Inflammatory macrophage treated with lipopolysaccharide for 4 hours (primary cell): ENCODE measurements at regions not wholly inside any gene's neighbourhood (a gene's known extent, or its start where the extent isn't known, plus 50 kb on each side); places are given as distances from the start of the nearest gene placed in this dataset.

Source experiments
- DNase-seq: peaks from one replicate; pipeline ENCODE4 v3.0.0-alpha.2; 2020

DNA sequence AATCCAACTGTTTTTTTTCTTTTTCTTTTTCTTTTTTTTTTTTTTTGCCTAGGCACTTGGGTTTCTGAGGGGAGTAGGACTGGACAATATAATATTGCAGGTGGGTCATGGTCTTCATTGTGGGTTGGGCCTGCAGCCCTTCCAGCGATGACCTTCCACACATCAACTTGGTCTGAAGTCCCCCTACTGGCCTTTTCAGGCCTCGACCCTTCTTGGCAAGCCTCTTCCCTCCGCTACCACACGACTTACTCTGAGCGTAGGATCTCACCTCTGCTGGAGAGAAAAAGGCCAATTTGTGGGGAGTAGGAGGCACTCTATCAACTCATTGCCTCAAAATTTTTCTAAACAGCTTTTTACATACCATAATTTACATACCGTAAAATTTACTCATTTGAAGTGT is 51.1 kb upstream of the GRIK3 start:
- no peak for DNase-seq

DNA sequence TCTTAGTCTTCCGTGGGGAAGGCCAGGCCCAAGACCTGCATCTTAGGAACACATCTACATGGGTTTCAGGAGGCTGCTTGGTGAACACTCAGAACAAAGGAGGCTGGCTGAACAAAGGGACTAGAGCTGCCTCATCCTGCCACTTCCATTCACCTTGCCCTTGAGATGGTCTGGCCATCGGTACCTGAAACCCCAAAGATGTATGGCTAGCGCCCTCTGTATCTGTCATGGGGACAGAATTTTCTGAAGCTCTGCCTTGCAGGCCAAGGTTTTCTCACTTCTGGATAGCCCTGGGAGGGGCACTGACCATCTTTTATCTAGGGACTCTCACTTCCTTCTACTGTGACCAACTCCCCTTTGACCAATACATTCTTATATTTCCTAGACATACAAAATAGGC is 55.4 kb upstream of the GRIK3 start:
- no peak for DNase-seq

DNA sequence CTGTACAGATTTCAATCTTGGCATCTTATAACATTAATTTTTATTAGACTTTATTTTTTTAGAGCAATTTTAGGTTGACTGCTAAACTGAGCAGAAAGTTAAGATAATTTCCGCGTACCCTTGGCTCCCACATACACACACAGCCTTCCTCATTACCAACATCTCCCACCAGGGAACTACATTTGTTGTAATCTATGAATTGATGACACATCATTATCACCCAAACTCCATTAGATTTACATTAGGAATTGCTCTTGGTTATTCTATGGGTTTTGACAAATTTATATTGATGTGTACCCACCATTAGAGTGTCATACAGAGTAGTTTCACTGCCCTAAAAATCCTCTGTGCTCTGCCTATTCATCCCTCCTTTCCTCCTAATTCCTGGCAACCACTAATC is 56.4 kb upstream of the GRIK3 start:
- DNase-seq = no peak

DNA sequence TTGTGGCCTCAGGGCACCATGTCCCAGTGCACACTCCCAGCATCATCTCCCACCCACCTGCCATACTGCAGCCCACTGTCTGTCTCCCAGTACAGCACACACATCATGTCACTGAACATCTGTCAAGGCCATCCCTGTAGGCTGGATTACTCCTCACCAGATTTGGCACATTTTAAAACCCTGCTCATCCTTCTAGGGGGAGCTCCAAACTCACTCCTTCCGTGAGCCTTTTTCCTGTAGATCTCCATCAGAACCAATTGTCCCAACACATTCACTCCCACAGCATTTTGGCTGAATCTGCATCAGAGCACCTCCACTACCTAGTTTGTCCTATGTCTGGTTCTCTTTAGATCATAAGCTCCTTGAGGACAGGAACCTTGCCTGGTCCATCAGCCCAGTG is 58.6 kb upstream of the GRIK3 start:
- no peak for DNase-seq

DNA sequence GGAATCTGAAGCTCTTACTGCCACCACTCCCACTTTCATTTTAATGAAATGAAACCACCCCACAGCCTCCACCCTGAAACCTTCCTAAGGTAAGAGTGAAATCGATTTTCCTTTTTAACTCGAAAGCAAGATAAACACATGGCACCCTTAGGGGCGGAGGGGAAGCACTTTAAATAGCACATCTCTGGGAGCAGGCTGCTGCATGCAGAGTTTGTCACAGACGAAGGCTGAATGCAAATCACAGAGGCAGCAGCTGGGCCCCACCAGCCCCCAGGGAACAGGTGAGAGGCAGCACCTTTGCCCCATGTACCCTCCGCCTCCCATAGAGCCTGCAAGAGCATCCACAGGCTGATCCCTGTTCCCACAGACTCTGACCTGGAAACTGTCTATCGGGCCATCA is 60.0 kb upstream of the GRIK3 start:
- DNase-seq = no peak

DNA sequence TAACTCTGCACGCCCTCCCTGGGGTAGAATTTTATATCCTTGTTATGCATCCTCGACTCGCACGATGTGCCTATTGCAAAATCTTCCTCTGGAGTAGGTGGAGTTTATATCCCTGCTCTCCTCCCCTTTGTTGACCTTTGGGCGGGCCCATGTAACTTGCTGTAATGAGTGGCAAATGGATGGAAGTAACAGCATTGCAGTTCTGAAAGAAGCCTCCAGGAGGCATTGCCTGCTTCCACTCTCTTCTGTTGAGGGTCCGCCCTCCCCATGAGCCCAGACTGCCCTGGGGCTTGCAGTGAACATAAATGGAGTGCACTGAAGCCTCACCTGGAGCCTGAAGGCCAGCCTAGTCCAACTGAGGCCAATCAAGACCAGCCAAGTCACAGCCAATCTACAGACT is 62.2 kb upstream of the GRIK3 start:
- DNase-seq = no peak

DNA sequence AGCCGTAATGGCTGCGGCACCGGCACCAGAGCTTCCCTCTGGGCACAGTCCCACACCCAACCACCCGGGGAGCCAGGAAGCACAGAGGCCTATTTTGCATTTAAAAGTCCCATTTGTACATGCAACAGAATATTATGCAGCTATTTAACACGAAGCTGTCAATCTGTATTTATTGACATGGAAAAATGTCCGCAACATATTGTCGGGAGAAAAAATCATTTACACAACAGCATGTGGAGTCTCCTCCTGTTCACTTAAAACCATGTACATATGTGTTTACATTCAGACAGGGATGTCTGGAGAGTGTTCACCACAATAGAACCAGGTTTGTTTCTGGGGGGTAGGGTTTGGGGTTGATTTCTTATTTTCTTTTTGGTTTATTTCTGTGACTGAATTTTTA is 63.4 kb upstream of the GRIK3 start:
- no peak for DNase-seq

DNA sequence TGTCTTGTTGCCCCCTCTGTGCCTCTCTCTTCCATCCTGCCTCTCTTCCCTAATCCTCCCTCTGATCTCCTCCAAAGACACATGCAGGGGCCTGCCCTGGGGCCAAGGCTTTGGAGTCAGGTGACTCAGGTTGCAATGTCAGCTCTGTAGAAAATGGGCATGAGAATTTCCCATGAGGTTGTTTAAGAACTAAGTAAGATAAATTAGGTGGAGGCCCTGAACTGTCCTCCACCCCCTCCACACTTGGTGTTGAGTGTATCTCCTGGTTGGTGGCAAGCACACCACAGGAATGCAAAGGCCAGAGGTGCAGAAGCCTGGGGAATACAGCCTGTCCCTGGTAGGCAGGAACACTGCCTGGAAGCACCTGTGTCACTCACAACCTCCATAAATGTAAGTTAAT is 63.9 kb upstream of the GRIK3 start:
- no peak for DNase-seq

DNA sequence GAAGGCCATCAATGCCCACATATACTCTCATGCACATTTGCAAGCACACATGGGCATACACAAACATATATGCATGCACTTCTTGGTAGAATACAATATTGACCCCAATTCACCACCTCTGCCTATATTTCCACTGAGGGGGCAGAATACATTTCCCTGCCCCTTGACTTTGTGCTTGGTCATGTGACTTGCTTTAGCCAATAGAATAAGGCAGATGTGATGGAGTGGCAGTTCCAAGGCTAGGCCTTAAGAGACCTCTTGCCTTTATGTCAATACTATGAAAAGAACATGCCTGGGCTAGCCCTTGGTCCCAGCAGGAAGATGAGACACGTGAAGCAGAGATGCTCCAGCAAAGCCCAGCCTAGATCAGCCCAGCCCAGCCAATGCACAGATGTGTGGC is 66.0 kb upstream of the GRIK3 start:
- DNase-seq = no peak

DNA sequence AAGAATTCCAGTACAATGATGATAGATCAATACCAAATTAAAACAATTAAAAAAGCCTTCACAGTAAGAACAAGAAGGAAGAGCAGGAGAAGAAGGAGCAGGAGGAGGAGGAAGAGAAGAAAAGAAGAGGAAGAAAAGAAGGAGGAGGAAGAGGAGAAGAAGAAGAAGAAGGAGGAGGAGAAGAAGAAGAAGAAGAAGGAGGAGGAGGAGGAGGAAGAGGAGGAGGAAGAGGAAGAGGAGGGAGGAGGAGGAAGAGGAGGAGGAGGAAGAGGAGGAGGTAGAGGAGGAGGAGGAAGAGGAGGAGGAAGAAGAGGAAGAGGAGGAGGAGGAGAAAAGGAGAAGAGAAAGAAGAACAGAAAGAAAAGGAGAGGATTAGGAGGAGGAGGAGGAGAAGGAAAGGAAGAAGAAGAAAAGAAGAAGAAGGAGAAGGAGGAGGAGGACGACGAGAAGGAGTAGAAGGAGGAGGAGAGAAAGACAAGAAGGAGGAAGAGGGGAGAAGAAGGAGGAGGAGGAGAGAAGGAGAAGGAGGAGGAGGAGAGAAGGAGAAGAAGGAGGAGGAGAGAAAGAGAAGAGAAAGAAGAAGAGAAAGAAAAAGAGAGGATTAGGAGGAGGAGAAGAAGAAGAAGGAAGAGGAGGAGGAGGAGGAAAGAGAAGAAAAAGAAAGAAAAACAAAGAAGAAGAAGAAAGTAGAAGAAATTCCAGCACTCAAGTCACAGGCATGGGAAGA is 68.5 kb upstream of the GRIK3 start:
- no peak for DNase-seq

DNA sequence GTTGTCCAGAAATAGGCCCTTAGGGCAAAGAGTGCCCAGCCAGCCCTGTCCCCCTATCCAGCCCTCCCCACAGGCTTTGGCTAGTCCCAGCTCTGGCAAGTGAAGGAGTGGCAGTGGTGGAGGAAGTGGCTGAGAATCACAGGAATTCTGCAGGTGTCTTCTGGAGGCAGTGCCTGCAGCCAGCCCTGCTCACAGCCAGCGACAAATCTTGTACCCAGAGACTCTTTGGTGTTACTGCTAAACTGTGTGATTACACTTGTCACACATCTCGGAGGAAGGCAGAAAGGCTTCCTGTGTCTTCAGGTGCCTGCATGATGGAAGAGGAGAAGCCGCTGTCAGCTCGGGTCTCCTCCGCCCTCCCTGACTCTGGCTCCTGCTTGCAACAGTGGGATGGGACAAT is 71.6 kb upstream of the GRIK3 start:
- DNase-seq = no peak

DNA sequence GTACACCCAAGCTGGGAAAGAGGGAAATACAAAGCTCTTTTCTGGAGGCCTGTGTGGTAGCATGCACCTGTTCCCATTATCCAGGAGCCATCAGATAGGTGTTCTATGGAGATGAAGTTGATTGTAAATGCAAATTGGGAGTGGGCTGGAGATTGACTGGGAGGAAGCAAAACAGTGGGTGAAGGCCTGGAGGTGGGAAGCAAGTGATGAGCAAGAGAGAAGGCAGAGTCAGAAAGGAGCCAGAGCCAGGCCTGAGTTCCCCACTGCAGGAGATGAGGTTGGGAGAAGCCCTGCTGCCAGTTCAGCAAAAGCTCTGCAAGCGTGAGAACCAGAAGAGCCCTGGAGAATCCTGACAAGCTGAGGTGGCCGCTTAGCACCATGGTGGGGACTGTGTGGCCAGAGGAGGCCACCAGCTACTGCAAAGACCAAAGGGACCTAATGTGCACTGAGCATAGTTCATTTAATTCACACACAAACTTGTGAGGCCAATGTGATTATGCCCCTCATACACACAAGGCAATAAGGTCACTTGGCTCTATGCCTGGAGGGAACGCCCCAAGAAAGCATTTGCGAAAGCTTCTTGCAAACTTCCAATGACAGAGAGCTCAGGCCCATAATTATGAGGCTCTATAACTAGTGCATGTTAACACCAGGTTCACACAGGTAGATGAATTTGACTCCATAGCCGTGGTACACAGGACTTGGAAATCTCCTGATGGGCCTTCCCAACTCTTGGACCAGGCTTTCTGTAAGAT is 73.0 kb upstream of the GRIK3 start:
- DNase-seq = no peak

DNA sequence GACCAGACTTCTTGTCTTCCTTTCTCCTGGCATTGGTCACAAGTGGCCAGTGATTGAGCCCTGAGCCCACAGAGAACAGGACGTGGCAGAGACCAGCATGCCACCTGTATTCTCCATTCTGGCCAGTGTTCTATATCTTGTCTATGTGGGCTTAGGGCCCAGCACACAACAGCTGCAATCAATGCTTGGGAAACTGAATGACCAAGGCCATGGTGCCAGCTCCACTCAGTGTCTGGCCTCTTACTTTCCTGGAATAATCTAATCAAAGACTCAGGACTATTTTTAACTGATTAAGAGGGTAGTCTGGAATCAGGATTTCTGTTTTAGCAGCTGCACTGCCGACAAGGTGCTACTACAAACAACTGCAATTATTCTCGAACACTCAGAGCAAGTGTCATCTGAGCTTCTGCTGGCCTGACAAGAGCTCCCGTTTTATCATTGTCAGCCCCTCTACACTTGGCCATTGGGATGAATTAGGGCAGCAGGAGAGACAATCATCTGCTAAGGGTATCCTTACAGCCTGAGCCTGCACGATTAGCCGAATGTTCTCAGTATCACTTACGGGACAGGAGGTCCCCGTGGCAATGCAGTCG is 74.4 kb upstream of the GRIK3 start:
- DNase-seq = no peak

DNA sequence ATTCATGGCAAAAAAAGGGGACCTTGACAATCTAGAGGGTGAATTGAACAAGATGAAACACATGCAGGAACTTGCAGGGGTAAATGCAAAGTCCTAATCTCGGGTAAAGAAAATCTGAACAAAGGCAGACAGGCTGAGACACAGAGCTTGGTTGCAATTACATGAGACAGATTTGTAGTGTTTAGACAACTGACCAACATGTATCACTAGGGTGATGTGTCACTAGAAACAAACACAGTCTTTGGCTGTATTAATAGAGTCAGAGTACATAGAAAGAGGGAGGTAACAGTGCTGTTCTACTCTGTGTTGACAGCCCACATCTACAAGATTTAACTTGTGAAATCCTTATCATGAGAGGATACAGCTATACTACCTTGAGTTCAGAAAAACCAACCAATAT is 78.1 kb upstream of the GRIK3 start:
- no peak for DNase-seq

DNA sequence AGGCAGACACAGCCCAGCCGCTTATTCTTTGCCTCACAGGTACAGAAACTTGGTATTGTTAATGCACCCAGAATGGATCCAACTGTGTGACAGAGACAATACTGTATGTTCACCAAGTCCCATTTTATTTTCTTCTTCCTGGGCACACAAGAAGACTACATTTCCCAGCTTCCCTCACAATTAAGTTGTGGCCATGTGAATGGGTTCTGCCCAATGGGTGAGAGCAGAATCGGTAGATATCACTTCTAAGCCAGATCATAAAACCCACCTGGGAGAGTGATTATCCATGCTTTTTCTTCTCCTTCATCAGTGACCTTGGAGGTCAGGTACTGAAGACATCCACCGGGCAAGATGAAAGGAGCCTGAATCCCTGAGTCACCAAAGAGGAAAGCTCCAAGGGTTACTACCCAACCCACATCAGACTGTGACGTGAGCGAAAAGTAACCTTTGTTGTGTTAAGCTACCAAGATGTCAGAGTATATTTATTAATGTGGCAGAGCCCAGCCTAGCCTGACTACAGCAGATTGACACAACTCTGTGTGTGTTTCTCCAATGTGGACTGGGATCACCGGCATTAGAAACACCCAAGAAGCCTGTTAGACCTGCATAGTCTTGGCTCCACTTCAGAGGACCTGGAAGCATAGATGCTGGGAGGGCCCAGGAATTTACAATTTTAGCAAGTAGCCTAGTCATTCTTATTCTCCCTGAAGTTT is 79.1 kb upstream of the GRIK3 start:
- DNase-seq = no peak

DNA sequence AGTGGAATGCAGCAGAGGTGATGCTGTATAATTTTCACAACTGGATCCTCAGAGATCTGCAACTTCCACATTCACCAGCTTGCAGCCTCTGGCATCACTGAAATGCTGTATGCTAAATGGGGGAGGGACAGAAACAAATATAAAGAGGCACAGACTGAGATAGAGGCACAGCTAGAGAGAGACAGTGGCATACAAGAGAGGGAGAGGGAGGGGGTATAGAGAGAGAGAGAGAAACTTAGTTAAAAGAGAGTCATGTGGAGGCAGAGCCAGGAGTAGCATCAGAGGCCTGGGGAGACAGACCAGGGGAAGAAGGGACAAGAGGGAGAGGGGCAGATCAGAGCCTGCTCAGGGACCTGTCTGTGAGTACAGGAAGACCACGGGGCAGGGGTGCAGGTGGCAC is 84.5 kb upstream of the GRIK3 start:
- DNase-seq = no peak

DNA sequence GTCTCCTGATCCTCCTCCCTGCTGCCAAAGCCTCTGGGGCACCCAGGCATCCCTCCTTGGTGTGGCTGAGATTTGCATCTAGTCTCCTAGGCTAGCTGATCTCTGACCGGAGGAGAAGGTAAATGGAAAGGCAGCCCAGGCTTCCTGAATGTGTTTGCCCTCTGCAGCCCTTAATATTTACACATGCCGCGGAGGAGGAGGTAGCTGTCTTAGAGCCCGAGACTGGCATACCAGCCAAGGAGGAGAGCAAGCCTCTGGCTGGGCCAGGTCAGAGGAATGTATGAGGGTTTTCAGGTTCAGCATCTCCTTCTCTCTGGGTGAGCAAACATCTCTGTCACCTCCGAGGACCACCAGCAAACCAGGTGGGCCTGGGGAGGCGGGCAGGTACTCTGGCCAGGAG is 86.0 kb upstream of the GRIK3 start:
- DNase-seq = no peak

DNA sequence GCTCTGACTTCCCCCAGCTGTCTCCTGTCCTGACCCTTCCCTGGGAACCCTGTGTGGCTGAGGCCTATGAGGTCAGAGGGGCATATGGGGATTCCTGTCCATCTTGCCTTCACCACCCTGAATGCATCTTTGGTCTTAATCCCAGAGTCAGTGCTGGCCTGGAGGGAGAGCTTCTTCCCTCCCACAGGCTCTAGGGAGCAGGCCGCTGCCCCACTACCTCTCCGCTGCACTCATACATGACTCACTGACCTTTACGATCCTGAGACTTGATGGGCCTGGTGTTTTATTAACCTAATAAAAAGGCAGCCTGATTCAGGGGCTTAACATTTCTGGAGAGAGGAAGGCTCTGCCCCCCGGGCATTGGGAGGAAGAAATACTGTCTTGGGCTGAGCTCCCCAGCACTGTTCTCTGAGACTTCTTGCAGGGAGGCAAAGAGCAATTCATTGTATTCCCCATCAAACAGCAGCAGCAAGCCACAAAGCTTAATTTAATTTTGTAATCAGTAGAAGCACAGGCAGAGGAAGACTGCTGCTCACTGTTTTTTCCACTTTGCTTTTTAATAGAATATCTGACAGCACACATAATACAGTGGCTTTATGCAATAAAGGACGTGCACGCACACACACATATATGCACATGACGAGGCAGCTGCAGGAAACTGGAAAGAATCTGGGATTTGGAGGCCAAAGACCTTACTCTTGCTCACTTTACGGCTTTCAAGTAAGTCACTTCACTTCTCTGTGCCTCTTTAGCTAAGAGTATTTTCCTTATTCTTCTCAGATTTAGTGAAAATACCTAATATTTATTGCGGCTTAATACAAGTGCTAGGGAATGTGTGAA is 89.2 kb upstream of the GRIK3 start:
- no peak for DNase-seq

DNA sequence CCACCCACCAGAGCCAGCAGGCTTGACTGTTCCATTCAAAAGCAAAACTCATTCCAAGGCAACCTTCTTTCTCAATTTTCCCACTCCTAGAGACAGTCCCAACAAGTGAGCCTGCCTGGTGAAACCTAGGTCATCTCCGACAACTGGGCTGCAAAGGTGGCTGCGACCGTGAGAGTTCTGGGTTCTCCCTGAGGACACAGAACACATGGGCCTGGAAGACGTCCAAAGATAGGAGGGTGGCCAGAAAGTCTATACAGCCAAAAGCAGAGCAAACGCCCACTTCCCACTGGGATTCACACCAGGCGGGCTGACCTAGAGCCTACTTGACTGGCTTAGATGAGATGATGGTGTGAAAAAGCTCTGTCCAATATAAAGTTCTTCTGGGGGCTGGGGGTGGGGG is 90.2 kb upstream of the GRIK3 start:
- no peak for DNase-seq

DNA sequence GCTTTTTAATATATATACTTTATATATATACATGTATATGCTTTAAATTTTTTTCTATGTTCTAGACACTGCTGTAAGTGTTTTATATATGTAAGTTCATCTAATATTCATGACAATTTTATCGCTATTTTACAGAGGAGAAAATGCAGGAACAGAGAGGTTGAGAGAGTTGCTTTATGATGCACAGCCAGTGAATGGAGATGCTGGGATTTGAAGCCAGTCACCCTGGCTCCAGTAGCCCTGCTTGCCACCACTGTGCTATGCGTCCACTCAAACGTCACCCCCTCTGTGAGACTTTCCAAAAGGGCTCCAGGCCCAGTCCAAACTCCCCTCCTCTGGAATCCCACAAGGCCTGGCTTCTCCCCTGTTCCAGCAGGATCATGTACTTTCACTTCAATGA is 91.0 kb upstream of the GRIK3 start:
- DNase-seq = no peak

DNA sequence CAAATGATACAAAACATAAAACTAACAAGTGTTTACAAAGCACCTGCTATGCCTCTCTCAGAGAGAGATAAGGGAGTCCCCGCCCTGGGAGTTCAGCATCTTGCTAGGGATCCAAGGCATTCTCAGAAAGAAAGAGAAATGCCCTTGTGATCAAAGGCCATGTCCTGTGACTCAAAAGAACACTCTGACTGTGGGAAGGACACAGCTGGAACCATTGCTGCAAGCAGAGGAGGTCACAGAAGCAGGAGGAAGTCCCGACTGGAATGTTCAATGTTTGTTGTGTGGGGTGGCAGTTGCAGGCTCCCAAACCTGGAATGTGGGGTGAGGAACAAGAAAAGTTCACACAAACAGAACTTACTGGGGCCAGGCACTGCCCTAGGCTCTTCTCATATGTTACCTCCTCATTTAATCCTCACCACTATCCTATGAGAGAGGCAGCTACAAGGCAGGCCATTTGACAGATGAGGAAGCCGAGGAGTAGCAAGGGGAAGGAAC is 93.0 kb upstream of the GRIK3 start:
- DNase-seq = no peak

DNA sequence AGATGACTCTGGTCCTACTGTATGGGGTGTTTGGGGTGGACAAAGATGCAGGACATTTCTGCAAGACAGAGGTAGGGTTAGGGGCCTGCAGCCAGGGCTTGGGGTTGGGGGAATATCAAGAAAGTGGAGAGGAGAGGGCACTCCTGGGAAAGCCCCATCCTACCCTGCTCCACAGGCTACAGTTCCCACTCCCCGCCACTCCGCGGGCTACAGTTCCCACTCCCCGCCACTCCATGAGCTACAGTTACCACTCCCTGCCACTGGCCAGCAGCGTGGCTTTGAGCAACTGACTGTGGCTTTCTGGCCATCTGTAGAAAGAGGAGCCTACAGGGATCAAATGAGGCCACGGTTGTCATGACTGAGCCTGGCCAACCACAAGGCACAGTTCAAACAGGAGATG is 93.8 kb upstream of the GRIK3 start:
- no peak for DNase-seq
